ENCODE measurements at regions not wholly inside any gene's neighbourhood (a gene's known extent, or its start where the extent isn't known, plus 50 kb on each side); places are given as distances from the start of the nearest gene placed in this dataset.

DNA sequence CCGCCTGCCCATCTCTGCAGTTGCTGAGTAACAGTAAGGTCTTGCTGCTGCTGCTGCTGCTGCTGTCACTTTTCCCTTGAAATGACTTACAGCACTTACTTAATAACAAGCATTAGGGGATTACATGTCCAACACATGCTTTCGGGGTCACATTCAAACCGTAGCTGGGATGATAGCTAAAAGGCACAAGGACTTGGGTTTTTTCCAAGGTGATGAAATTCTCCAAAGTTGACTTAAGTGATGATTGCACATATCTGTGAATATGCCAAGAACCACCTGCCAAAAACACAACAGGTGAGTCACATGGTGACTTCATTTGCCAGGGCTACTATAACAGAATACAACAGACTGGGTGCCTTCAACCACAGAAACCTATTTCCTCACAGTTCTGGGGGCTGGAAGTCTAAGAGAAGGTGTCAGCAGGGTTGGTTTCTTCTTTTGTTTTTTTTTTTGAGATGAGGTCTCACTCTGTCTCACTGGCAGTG is 121.9 kb upstream of the TNRC6C start (continued):
- TF ChIP-seq, protein P1, sequence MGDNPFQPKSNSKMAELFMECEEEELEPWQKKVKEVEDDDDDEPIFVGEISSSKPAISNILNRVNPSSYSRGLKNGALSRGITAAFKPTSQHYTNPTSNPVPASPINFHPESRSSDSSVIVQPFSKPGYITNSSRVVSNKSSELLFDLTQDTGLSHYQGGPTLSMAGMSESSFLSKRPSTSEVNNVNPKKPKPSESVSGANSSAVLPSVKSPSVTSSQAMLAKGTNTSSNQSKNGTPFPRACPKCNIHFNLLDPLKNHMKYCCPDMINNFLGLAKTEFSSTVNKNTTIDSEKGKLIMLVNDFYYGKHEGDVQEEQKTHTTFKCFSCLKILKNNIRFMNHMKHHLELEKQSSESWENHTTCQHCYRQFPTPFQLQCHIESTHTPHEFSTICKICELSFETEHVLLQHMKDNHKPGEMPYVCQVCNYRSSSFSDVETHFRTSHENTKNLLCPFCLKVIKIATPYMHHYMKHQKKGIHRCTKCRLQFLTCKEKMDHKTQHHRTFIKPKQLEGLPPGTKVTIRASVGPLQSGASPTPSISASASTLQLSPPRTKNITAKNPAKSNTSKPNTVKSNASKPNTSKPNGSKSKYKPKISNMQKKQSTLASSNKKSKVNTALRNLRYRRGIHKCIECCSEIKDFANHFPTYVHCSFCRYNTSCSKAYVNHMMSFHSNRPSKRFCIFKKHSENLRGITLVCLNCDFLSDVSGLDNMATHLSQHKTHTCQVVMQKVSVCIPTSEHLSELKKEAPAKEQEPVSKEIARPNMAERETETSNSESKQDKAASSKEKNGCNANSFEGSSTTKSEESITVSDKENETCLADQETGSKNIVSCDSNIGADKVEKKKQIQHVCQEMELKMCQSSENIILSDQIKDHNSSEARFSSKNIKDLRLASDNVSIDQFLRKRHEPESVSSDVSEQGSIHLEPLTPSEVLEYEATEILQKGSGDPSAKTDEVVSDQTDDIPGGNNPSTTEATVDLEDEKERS (tag by site-specific recombination; IDR thresholded peaks at IDR 0.05): no peak
- TF ChIP-seq RBAK (tag by site-specific recombination; IDR thresholded peaks at IDR 0.05) (0 out of 2 replicates have a peak, but pooled peaks have one; percentile 13), ZNF791 (tag by site-specific recombination; IDR thresholded peaks at IDR 0.05) (no peak), KLF9 (tag by site-specific recombination; IDR thresholded peaks at IDR 0.05; ENCODE audit: low read depth) (no peak), HOXA7 (CRISPR knock-in tag; IDR thresholded peaks at IDR 0.05; ENCODE audit: borderline replicate concordance) (no peak), ZNF394 (tag by site-specific recombination; IDR thresholded peaks at IDR 0.05; ENCODE audit: borderline replicate concordance) (no peak), ZNF133 (tag by site-specific recombination; IDR thresholded peaks at IDR 0.05) (no peak), ZNF610 (tag by site-specific recombination; IDR thresholded peaks at IDR 0.05; ENCODE audit: borderline replicate concordance) (no peak), FEZF1 (tag by site-specific recombination; IDR thresholded peaks at IDR 0.05) (peak; percentile 72), YY1 (tag by site-specific recombination; IDR thresholded peaks at IDR 0.05) (no peak), ZNF174 (tag by site-specific recombination; IDR thresholded peaks at IDR 0.05) (no peak), ZFP37 (tag by site-specific recombination; IDR thresholded peaks at IDR 0.05) (no peak), ZNF248 (tag by site-specific recombination; IDR thresholded peaks at IDR 0.05) (no peak), ZNF37A (tag by site-specific recombination; IDR thresholded peaks at IDR 0.05) (no peak), MYNN (tag by site-specific recombination; IDR thresholded peaks at IDR 0.05; ENCODE audit: borderline replicate concordance) (no peak), KLF8 (tag by site-specific recombination; IDR thresholded peaks at IDR 0.05) (no peak), ZNF354C (tag by site-specific recombination; IDR thresholded peaks at IDR 0.05; ENCODE audit: borderline replicate concordance, low read depth) (no peak), ZNF121 (tag by site-specific recombination; IDR thresholded peaks at IDR 0.05) (no peak), ZNF391 (tag by site-specific recombination; IDR thresholded peaks at IDR 0.05; ENCODE audit: borderline replicate concordance, low read depth) (no peak), MEIS1 (CRISPR knock-in tag; IDR thresholded peaks at IDR 0.05; ENCODE audit: borderline replicate concordance) (no peak), ZNF366 (tag by site-specific recombination; conservative IDR thresholded peaks at IDR 0.05) (peak; percentile 63), ZNF416 (tag by site-specific recombination; IDR thresholded peaks at IDR 0.05) (no peak), ZNF221 (tag by site-specific recombination; IDR thresholded peaks at IDR 0.05; ENCODE audit: borderline replicate concordance) (no peak)
- TF ChIP-seq, protein P2, sequence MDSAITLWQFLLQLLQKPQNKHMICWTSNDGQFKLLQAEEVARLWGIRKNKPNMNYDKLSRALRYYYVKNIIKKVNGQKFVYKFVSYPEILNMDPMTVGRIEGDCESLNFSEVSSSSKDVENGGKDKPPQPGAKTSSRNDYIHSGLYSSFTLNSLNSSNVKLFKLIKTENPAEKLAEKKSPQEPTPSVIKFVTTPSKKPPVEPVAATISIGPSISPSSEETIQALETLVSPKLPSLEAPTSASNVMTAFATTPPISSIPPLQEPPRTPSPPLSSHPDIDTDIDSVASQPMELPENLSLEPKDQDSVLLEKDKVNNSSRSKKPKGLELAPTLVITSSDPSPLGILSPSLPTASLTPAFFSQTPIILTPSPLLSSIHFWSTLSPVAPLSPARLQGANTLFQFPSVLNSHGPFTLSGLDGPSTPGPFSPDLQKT (IDR thresholded peaks at IDR 0.05; ENCODE audit: borderline replicate concordance, low read depth, low read length): no peak
- TF ChIP-seq, protein P3, sequence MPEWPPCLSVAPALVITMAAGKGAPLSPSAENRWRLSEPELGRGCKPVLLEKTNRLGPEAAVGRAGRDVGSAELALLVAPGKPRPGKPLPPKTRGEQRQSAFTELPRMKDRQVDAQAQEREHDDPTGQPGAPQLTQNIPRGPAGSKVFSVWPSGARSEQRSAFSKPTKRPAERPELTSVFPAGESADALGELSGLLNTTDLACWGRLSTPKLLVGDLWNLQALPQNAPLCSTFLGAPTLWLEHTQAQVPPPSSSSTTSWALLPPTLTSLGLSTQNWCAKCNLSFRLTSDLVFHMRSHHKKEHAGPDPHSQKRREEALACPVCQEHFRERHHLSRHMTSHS (tag by site-specific recombination; IDR thresholded peaks at IDR 0.05): no peak
- TF ChIP-seq, protein P4, sequence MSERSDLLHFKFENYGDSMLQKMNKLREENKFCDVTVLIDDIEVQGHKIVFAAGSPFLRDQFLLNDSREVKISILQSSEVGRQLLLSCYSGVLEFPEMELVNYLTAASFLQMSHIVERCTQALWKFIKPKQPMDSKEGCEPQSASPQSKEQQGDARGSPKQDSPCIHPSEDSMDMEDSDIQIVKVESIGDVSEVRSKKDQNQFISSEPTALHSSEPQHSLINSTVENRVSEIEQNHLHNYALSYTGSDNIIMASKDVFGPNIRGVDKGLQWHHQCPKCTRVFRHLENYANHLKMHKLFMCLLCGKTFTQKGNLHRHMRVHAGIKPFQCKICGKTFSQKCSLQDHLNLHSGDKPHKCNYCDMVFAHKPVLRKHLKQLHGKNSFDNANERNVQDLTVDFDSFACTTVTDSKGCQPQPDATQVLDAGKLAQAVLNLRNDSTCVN (tag by site-specific recombination; optimal IDR thresholded peaks at IDR 0.05): no peak
- TF ChIP-seq, protein P5, sequence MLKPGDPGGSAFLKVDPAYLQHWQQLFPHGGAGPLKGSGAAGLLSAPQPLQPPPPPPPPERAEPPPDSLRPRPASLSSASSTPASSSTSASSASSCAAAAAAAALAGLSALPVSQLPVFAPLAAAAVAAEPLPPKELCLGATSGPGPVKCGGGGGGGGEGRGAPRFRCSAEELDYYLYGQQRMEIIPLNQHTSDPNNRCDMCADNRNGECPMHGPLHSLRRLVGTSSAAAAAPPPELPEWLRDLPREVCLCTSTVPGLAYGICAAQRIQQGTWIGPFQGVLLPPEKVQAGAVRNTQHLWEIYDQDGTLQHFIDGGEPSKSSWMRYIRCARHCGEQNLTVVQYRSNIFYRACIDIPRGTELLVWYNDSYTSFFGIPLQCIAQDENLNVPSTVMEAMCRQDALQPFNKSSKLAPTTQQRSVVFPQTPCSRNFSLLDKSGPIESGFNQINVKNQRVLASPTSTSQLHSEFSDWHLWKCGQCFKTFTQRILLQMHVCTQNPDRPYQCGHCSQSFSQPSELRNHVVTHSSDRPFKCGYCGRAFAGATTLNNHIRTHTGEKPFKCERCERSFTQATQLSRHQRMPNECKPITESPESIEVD (tag by site-specific recombination; IDR thresholded peaks at IDR 0.05): no peak
- TF ChIP-seq, protein P6, sequence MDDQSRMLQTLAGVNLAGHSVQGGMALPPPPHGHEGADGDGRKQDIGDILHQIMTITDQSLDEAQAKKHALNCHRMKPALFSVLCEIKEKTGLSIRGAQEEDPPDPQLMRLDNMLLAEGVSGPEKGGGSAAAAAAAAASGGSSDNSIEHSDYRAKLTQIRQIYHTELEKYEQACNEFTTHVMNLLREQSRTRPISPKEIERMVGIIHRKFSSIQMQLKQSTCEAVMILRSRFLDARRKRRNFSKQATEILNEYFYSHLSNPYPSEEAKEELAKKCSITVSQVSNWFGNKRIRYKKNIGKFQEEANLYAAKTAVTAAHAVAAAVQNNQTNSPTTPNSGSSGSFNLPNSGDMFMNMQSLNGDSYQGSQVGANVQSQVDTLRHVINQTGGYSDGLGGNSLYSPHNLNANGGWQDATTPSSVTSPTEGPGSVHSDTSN (CRISPR knock-in tag; IDR thresholded peaks at IDR 0.05): no peak
